Spinal cord (tissue), 9 donors: ENCODE measurements at regions not wholly inside any gene's neighbourhood (a gene's known extent, or its start where the extent isn't known, plus 50 kb on each side); places are given as distances from the start of the nearest gene placed in this dataset.

ENCODE experiments used
- DNase-seq, 6 donors: peaks; one replicate each; pipeline versions ENCODE4 v3.0.0 to v3.0.0-alpha.2; 2013 to 2015; ENCODE audit warnings: low spot score in 6 of 6, low read depth in 4 of 6
- H3K27ac ChIP-seq: one replicate; pipeline ENCODE4 v1.5.1; 2013; ENCODE audit warnings: low read depth, low read length, control low read depth
- H3K27me3 ChIP-seq: one replicate; pipeline ENCODE4 v1.6.1; 2013; ENCODE audit warnings: low read length; ENCODE audit not compliant: control insufficient read depth, insufficient read depth
- H3K36me3 ChIP-seq: one replicate; pipeline ENCODE4 v1.6.1; 2013; ENCODE audit warnings: low read length; ENCODE audit not compliant: control insufficient read depth, insufficient read depth
- H3K4me1 ChIP-seq: one replicate; pipeline ENCODE4 v1.6.1; 2013; ENCODE audit warnings: low read length; ENCODE audit not compliant: control insufficient read depth, insufficient read depth
- H3K4me3 ChIP-seq: one replicate; pipeline ENCODE4 v1.5.1; 2013; ENCODE audit warnings: low read depth, low read length, control low read depth
- H3K9me3 ChIP-seq: one replicate; pipeline ENCODE4 v1.6.1; 2013; ENCODE audit warnings: low read length; ENCODE audit not compliant: control insufficient read depth, insufficient read depth
- WGBS: methylation state at CpG from one replicate; pipeline ENCODE4 v1.1.5; 2013; ENCODE audit warnings: missing lambda C conversion rate; ENCODE audit not compliant: insufficient coverage; 5-methylcytosine and 5-hydroxymethylcytosine counted together
- donor health status: healthy.

- H3K4me3 ChIP-seq = no peak overlapping the region
- 96% methylated on average over 3 of the region's 3 CpGs for WGBS
- H3K9me3 ChIP-seq = no peaks in the 10 kb centered on the region
- no peaks in the 10 kb centered on the region for H3K27me3 ChIP-seq
- no peaks in the 10 kb centered on the region for H3K36me3 ChIP-seq
- H3K27ac ChIP-seq = no peak overlapping the region
- DNase-seq = no peak
- no peaks in the 10 kb centered on the region for H3K4me1 ChIP-seq
Observed at GRCh38 chr13:60720590-60720989, 323.6 kb downstream of the TDRD3 start.

GRCh38 chr13:60716313-60716712 is 319.3 kb downstream of the TDRD3 start:
- Histone ChIP-seq H3K27me3 (no peaks in the 10 kb centered on the region), H3K27ac (no peak overlapping the region), H3K9me3 (no peaks in the 10 kb centered on the region), H3K36me3 (no peaks in the 10 kb centered on the region), H3K4me3 (no peak overlapping the region), H3K4me1 (no peaks in the 10 kb centered on the region)
- WGBS = no CpG with 5 or more reads among the region's 2 CpGs
- no peak for DNase-seq

GRCh38 chr13:60707878-60708277 is 310.9 kb downstream of the TDRD3 start:
- no peak overlapping the region for H3K4me3 ChIP-seq
- H3K4me1 ChIP-seq = no peaks in the 10 kb centered on the region
- H3K9me3 ChIP-seq = no peaks in the 10 kb centered on the region
- no peak overlapping the region for H3K27ac ChIP-seq
- DNase-seq = no peak
- no peaks in the 10 kb centered on the region for H3K27me3 ChIP-seq
- no peaks in the 10 kb centered on the region for H3K36me3 ChIP-seq

- Histone ChIP-seq H3K4me3 (no peak overlapping the region), H3K4me1 (no peaks in the 10 kb centered on the region), H3K27ac (no peak overlapping the region), H3K9me3 (no peaks in the 10 kb centered on the region), H3K27me3 (no peaks in the 10 kb centered on the region), H3K36me3 (no peaks in the 10 kb centered on the region)
- DNase-seq = no peak
- 46% methylated on average over 2 of the region's 3 CpGs for WGBS
Observed at GRCh38 chr13:60701895-60702294, 304.9 kb downstream of the TDRD3 start.

- no peaks in the 10 kb centered on the region for H3K36me3 ChIP-seq
- WGBS = no CpG with 5 or more reads among the region's 4 CpGs
- H3K4me3 ChIP-seq = no peak overlapping the region
- no peaks in the 10 kb centered on the region for H3K9me3 ChIP-seq
- DNase-seq = no peak
- H3K4me1 ChIP-seq = no peaks in the 10 kb centered on the region
- no peaks in the 10 kb centered on the region for H3K27me3 ChIP-seq
- no peak overlapping the region for H3K27ac ChIP-seq
Observed at GRCh38 chr13:60700994-60701393, 304.0 kb downstream of the TDRD3 start.

- H3K9me3 ChIP-seq = no peaks in the 10 kb centered on the region
- H3K36me3 ChIP-seq = no peaks in the 10 kb centered on the region
- no peaks in the 10 kb centered on the region for H3K4me1 ChIP-seq
- H3K27ac ChIP-seq = no peak overlapping the region
- H3K27me3 ChIP-seq = no peaks in the 10 kb centered on the region
- no peak for DNase-seq
- no peak overlapping the region for H3K4me3 ChIP-seq
- no CpG with 5 or more reads among the region's 2 CpGs for WGBS
Observed at GRCh38 chr13:60699636-60700035, 302.6 kb downstream of the TDRD3 start.

GRCh38 chr13:60696602-60697001 is 299.6 kb downstream of the TDRD3 start:
- 5% methylated on average over 2 of the region's 6 CpGs for WGBS
- no peaks in the 10 kb centered on the region for H3K36me3 ChIP-seq
- peak in 2 of 6 donors; percentile 4 to 43 for DNase-seq

GRCh38 chr13:60691268-60691667 is 294.2 kb downstream of the TDRD3 start:
- Histone ChIP-seq H3K9me3 (no peaks in the 10 kb centered on the region), H3K4me3 (no peak overlapping the region), H3K27ac (no peak overlapping the region), H3K36me3 (no peaks in the 10 kb centered on the region), H3K27me3 (no peaks in the 10 kb centered on the region), H3K4me1 (no peaks in the 10 kb centered on the region)
- DNase-seq = no peak

More at GRCh38 chr13:60696602-60697001, 299.6 kb downstream of the TDRD3 start:
- H3K27me3 ChIP-seq = no peaks in the 10 kb centered on the region
- no peaks in the 10 kb centered on the region for H3K4me1 ChIP-seq
- H3K9me3 ChIP-seq = no peaks in the 10 kb centered on the region
- H3K27ac ChIP-seq = no peak overlapping the region
- no peak overlapping the region for H3K4me3 ChIP-seq

- Histone ChIP-seq H3K9me3 (no peaks in the 10 kb centered on the region), H3K27ac (no peak overlapping the region), H3K4me3 (no peak overlapping the region), H3K4me1 (no peaks in the 10 kb centered on the region), H3K27me3 (no peaks in the 10 kb centered on the region), H3K36me3 (no peaks in the 10 kb centered on the region)
- 60% methylated on average over 2 of the region's 6 CpGs for WGBS
- DNase-seq = no peak
Observed at GRCh38 chr13:60690604-60691003, 293.6 kb downstream of the TDRD3 start.

DNA sequence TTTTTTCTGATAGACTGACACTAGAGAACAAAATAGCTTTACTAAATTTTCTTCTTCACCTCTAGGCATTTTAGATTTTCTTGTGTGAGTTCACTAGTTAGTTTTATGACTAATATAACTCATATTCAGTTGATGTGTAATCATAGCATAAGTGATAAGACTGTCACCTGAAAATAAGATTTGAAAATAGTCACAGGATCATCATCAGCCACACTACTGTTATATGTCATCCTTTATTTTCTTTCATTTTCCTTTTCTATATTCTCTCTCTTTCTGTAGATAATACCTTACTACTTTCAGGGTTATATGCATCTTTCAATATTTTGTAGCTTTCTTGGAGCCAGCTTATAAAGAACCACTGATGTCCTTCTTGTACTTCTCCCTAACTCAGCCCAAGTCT is 292.6 kb downstream of the TDRD3 start:
- no peak overlapping the region for H3K27ac ChIP-seq
- no peak overlapping the region for H3K4me3 ChIP-seq
- no peaks in the 10 kb centered on the region for H3K4me1 ChIP-seq
- no peaks in the 10 kb centered on the region for H3K9me3 ChIP-seq
- no peaks in the 10 kb centered on the region for H3K36me3 ChIP-seq
- no peaks in the 10 kb centered on the region for H3K27me3 ChIP-seq
- no peak for DNase-seq

DNA sequence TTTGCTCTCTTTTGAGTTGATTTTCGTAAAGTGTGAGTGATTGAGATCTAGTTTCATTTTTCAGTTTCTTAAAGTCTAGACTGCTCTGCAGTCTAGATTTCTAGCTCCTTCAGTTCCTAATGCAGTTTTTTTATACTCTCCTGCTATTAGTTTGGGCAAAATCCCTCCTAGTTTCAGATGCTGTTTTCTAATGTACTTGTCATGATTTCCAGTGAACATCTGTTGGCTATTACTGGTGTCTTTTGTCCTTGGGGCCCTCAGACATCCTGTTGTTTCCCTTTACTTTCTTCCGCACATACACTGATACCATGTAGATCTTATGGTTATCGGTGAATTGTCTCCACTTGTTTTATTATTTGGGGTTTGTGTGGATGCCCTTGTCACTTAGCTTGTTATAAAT is 292.1 kb downstream of the TDRD3 start:
- no peaks in the 10 kb centered on the region for H3K27me3 ChIP-seq
- no peaks in the 10 kb centered on the region for H3K36me3 ChIP-seq
- no CpG with 5 or more reads among the region's 3 CpGs for WGBS
- no peak for DNase-seq
- H3K27ac ChIP-seq = no peak overlapping the region
- no peaks in the 10 kb centered on the region for H3K4me1 ChIP-seq
- no peaks in the 10 kb centered on the region for H3K9me3 ChIP-seq
- no peak overlapping the region for H3K4me3 ChIP-seq
